ENCODE measurements at regions not wholly inside any gene's neighbourhood (a gene's known extent, or its start where the extent isn't known, plus 50 kb on each side); places are given as distances from the start of the nearest gene placed in this dataset.

DNA sequence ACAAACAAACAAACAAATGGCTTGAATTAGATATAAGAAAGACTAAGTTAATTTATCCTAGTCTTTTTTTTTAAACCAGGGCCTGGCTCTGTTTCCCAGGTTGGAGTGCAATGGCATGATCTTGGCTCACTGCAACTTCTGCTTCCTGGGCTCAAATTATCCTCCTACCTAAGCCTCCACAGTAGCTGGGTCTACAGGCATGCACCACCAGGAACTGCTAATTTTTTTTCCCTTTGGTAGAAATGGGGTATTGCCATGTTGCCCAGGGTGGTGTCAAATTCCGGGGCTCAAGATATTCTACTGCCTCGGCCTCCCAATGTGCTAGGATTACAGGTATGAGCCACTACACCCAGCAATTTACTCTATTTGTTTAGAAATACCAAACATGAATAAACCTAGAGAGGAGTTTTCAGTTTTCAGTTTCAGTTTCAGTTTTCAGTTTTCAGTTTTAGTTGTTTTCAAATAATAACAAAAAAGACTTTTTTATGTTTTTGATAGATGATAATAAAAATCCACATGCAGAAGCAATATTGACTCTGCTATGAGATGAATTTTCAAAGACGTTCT is 817.0 kb downstream of the FLRT2 start:
- no peaks in the 10 kb centered on the region for H3K36me3 ChIP-seq (ENCODE audit: insufficient read depth, low read length)
- no peaks in the 10 kb centered on the region for H3K27me3 ChIP-seq (ENCODE audit: control insufficient read depth in 1 of 2, insufficient read depth in 2 of 2, low read length in 2 of 2)
- no peaks in the 10 kb centered on the region for H3K27me3 Mint-ChIP-seq
- POLR2A ChIA-PET = no interaction called here
- H3K27ac Mint-ChIP-seq = no peak overlapping the region
- no peak for DNase-seq
- CTCF ChIA-PET = no interaction called here
- no peak for ATAC-seq (ENCODE audit: poor library complexity)
- no peak overlapping the region for H3K4me3 ChIP-seq (ENCODE audit: low read length)
- H3K4me1 ChIP-seq (ENCODE audit: insufficient read depth, low read length) = no peaks in the 10 kb centered on the region
- TF ChIP-seq, protein P1, sequence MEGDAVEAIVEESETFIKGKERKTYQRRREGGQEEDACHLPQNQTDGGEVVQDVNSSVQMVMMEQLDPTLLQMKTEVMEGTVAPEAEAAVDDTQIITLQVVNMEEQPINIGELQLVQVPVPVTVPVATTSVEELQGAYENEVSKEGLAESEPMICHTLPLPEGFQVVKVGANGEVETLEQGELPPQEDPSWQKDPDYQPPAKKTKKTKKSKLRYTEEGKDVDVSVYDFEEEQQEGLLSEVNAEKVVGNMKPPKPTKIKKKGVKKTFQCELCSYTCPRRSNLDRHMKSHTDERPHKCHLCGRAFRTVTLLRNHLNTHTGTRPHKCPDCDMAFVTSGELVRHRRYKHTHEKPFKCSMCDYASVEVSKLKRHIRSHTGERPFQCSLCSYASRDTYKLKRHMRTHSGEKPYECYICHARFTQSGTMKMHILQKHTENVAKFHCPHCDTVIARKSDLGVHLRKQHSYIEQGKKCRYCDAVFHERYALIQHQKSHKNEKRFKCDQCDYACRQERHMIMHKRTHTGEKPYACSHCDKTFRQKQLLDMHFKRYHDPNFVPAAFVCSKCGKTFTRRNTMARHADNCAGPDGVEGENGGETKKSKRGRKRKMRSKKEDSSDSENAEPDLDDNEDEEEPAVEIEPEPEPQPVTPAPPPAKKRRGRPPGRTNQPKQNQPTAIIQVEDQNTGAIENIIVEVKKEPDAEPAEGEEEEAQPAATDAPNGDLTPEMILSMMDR (IDR thresholded peaks at IDR 0.05) = no peak
- H3K9me3 ChIP-seq (ENCODE audit: control insufficient read depth in 1 of 2, insufficient read depth in 1 of 2, low read length in 2 of 2) = no peaks in the 10 kb centered on the region
- H3K9me3 Mint-ChIP-seq = peaks cover 2% of the 10 kb centered on the region
- H3K36me3 Mint-ChIP-seq (ENCODE audit: low read depth) = no peaks in the 10 kb centered on the region
- peaks cover 5% of the 10 kb centered on the region for H3K4me1 Mint-ChIP-seq (ENCODE audit: low read depth)
- H3K27ac ChIP-seq (ENCODE audit: low read depth in 1 of 2, low read length in 2 of 2) = no peak overlapping the region
- H3K4me3 Mint-ChIP-seq = no peak overlapping the region
- intact Hi-C loops (cut with DNase I, micrococcal nuclease) = no loop called here

DNA sequence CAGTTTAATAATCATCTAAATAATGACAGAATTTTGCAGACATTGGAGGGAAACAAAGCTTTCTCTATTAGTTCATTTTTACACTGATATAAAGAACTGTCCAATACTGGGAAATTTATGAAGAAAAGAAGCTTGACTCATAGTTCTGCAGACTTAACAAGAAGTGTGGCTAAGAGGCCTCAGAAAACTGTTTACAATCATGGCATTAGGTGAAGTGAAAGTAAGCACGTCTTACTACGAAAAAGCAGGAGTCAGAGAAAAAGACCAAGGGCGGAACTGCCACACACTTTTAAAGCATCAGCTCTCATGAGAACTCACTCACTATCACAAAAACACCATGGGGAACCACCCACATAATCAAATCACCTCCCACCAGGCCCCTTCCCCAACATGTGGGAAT is 804.4 kb downstream of the FLRT2 start:
- intact Hi-C loops (cut with DNase I, micrococcal nuclease) = no loop called here
- Histone ChIP-seq H3K27ac (ENCODE audit: low read depth in 1 of 2, low read length in 2 of 2) (no peak overlapping the region), H3K27me3 (ENCODE audit: control insufficient read depth in 1 of 2, insufficient read depth in 2 of 2, low read length in 2 of 2) (no peaks in the 10 kb centered on the region), H3K4me1 (ENCODE audit: insufficient read depth, low read length) (no peaks in the 10 kb centered on the region), H3K36me3 (ENCODE audit: insufficient read depth, low read length) (no peaks in the 10 kb centered on the region), H3K9me3 (ENCODE audit: control insufficient read depth in 1 of 2, insufficient read depth in 1 of 2, low read length in 2 of 2) (no peaks in the 10 kb centered on the region), H3K4me3 (ENCODE audit: low read length) (no peak overlapping the region)
- Mint-ChIP-seq H3K9me3 (peaks cover 6% of the 10 kb centered on the region), H3K4me1 (ENCODE audit: low read depth) (no peaks in the 10 kb centered on the region), H3K27me3 (no peaks in the 10 kb centered on the region), H3K36me3 (ENCODE audit: low read depth) (no peaks in the 10 kb centered on the region), H3K4me3 (no peak overlapping the region), H3K27ac (no peak overlapping the region)
- ChIA-PET POLR2A (no interaction called here), CTCF (no interaction called here)
- ATAC-seq (ENCODE audit: poor library complexity) = no peak
- TF ChIP-seq, protein P1 (IDR thresholded peaks at IDR 0.05) = no peak
- no peak for DNase-seq

DNA sequence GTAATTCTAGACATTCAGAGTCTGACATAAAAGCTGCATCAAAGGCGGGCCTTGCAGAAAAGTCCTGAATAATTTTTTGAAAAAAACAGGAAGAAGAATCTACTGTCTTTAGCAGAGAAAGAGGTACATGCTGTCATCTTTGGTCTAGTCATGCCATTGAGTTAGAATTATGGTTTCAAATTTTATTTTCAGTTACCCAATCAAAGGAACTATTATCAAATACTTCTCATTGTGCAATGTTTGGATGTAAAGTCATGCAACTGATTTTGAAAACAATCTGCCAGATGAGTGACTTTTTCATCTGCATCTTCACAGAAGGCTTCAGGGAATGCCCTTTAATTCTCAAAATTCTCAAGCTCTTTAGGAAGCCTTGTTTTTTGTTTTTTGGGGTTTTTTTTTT is 803.5 kb downstream of the FLRT2 start:
- DNase-seq (no peak), ATAC-seq (ENCODE audit: poor library complexity) (no peak)
- Mint-ChIP-seq H3K4me1 (ENCODE audit: low read depth) (no peaks in the 10 kb centered on the region), H3K36me3 (ENCODE audit: low read depth) (no peaks in the 10 kb centered on the region), H3K9me3 (peaks cover 4% of the 10 kb centered on the region), H3K27me3 (no peaks in the 10 kb centered on the region), H3K27ac (no peak overlapping the region), H3K4me3 (no peak overlapping the region)
- no peaks in the 10 kb centered on the region for H3K27me3 ChIP-seq (ENCODE audit: control insufficient read depth in 1 of 2, insufficient read depth in 2 of 2, low read length in 2 of 2)
- H3K36me3 ChIP-seq (ENCODE audit: insufficient read depth, low read length) = no peaks in the 10 kb centered on the region
- TF ChIP-seq, protein P1 (IDR thresholded peaks at IDR 0.05) = no peak
- no peaks in the 10 kb centered on the region for H3K9me3 ChIP-seq (ENCODE audit: control insufficient read depth in 1 of 2, insufficient read depth in 1 of 2, low read length in 2 of 2)
- intact Hi-C loops (cut with DNase I, micrococcal nuclease) = no loop called here
- H3K4me3 ChIP-seq (ENCODE audit: low read length) = no peak overlapping the region
- H3K4me1 ChIP-seq (ENCODE audit: insufficient read depth, low read length) = no peaks in the 10 kb centered on the region
- ChIA-PET POLR2A (no interaction called here), CTCF (no interaction called here)
- H3K27ac ChIP-seq (ENCODE audit: low read depth in 1 of 2, low read length in 2 of 2) = no peak overlapping the region
